OCI-M2 (cell line): ENCODE measurements at regions not wholly inside any gene's neighbourhood (a gene's known extent, or its start where the extent isn't known, plus 50 kb on each side); places are given as distances from the start of the nearest gene placed in this dataset.

ENCODE experiments used
- DNase-seq: peaks from one replicate; lab custom pipeline; 2025; ENCODE audit not compliant: unreplicated experiment; lab: John Stamatoyannopoulos, UW

- DNase-seq: no peak
Measured at GRCh38 chr13:80040196-80040980, 300.5 kb downstream of the SPRY2 start.

- no peak for DNase-seq
Measured at GRCh38 chr13:80039000-80039399, 301.9 kb downstream of the SPRY2 start.

DNA sequence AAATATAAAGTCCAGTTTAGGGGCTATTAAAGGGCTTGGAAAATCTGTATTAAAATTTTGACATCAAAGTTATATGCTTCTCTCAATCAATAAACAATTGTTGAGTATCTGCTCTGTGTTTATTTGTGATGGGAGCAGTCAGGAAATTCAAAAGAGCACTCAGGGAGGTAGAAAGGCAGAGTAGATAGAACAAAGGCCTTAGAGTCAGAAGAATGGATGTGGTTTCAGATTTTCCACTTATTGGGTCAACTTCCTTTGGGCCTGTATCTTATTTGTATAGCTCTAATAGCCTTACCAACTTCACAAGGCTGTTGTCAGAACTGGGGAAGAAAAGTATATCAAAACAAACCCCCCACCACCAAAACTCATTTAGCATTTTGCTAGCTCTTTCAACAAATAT is 302.6 kb downstream of the SPRY2 start:
- no peak for DNase-seq

DNA sequence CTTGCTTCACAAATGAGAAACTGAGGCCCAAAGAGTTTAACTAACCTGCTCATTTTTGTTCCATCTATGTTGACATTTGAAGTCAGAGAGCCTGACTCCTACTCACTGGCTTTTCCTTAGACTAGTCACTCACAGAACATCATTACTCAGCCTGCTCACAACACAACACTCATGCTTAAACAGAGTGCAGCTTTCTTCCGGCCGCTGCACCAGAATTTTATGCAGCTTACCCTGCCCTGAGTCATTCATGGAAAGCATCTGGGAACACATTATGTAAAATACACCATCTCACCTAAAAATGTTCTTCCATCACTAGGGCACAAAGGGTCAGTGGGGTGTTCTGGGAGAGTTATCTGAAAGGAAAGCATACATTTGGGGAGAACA is 303.4 kb downstream of the SPRY2 start:
- DNase-seq: no peak

DNA sequence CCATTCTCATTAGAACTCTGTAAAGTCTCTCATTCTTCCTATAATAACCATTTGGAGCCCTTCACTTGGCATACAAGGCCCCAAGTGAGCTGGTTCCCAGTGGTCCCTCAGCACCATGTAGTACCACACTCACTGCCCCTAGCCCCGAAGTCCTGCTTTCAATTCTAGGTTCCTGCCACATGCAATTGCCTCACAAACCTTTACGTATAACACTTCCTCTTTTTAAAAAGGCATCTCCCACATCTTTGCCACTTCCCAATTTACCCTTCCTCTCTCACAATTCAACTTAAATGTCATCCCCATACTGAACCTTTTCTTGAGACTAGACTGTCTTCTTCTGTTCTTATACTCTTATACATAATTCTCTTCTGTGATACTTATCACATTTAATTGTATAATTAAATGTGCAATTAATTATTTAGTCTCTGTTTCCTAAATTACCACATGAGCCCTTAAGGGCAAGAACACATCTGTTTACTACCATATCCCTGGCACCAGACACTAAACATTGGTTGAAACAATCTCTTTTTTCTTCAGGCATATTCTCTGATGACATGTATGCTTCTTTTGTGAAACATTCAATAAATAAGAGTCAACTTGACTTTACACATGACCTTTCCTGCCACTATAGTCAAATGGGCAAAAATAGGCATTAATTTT is 304.0 kb downstream of the SPRY2 start:
- no peak for DNase-seq

DNA sequence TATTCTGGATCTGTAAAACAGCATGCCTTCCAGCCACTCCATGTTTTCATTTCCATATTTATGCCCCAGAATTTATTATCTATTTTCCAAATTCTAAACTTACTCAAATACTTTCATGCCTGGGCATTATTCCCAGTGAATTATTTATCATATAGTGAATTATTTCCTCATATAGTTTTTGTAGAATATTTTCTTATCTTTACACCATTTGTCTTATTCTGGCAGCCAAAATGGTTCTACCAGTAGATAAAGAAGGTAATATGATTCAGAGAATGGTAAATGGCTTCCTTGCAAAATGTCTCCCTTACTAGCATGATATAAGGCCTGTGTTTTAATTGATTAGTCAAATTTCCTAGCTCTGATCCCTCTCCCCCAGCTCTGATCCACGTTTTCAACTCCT is 305.8 kb downstream of the SPRY2 start:
- no peak for DNase-seq

GRCh38 chr13:80033951-80034350 is 307.0 kb downstream of the SPRY2 start:
- DNase-seq: no peak

DNA sequence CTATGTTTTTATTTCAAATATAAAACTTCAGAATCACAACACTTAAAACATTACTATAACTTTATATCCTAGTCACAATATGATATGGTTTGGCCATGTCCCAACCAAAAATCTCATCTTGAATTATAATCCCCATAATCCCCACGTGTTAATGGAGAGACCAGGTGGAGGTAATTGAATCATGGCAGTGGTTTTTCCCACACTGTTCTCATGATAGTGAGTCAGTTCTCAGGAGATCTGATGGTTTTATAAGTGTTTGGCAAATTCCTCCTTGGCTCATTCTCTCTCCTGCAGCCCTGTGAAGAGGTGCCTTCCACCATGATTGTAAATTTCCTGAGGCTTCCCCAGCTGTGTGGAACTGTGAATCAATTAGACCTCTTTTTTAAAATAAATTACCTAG is 307.6 kb downstream of the SPRY2 start:
- no peak for DNase-seq

DNA sequence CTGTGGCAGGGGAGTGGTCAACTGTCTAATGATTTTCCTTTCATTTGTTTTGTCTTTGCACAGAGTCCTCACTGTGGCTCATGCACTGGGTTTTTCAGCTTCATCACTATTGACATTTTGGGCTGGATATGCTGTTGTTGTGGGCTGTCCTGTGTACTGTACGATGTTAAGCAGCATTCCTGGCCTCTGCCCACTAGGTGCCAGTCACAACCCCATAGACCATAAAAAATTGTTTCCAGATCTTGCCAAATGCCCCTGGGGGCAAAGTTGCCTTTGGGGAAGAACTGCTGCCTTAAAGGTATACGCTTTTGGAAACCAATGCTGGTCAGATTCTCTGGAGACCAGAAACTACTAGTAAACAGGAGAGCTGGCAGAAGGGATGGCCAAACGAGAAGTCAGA is 310.4 kb downstream of the SPRY2 start:
- DNase-seq: no peak

DNA sequence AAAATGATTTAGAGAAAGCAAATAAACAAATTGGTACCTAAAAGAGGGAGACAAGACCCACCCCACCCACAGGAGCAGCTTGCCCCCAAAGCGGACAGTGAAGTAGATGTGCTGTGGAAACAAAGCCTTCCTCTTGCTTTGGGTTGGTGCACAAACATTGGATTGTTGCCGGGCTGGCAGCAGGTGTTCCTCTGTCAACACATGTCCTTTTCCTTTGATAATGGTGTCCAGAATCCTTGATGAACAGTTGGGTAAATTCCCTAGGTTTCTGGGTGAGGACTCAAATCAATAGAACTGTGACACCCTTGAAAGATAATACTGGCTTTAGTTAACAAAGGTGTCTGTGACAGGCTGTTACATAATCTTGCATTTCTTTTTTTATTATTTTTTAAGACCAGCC is 311.8 kb downstream of the SPRY2 start:
- DNase-seq: no peak

- DNase-seq: no peak
Measured at GRCh38 chr13:80022146-80022545, 318.8 kb downstream of the SPRY2 start.

- DNase-seq: no peak
Measured at GRCh38 chr13:80012251-80012650, 328.7 kb downstream of the SPRY2 start.

DNA sequence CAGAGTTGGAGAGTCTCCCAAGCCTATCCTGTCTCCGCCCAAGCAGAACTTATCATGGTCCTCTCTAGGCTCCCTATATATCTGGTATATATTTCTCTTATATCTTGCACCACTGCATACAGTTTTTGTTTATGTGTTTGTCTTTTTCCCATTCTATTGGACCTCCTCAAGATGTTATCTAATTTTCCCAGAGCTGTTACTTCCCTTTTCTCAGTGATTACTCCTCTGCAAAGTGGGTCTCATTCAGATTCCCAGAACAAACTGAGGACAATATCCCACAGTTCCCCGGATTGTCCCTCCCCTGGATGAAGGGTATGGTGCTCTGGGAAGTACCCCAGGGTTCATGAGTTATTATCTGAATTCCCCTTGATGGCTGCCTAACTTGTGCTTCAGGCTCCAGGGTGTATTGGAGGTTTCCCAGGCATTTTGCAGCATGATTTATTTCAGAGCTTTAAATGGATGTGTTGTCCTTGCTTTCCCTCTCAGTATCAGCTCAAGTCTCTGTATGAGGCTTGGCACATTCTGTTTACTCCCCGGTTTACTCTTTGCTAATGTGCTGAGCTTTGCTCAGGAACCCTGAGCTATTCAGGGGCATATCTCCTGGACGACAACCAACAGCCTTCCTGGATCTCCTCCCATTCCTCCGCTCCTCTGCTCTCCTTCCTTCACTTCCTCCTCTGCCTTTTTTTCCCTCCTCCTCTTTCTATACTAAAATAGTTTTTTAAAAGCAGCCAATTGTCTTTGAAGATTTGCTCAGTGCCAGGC is 329.3 kb downstream of the SPRY2 start:
- DNase-seq: no peak

- no peak for DNase-seq
Measured at GRCh38 chr13:80010846-80011245, 330.1 kb downstream of the SPRY2 start.

GRCh38 chr13:80010286-80010831 is 330.6 kb downstream of the SPRY2 start:
- no peak for DNase-seq

DNA sequence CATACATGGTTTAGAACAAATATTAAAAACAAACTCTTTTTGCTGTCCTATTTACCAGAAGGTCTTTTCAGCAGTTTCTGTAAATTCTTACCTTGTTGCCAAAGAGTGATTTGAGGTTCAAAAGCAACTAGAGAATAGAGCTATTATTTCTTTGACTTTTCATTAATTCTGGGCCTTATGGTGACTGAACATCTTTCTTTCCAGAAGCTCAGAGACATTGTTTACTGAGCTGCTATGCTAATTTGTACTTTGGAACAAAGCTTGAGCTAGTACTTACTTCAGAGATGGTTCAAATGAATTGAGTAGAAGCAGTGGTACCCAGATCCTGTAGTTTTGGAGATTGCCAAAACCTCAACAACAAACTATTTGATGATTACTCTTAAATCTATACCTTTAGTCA is 331.2 kb downstream of the SPRY2 start:
- DNase-seq: no peak

DNA sequence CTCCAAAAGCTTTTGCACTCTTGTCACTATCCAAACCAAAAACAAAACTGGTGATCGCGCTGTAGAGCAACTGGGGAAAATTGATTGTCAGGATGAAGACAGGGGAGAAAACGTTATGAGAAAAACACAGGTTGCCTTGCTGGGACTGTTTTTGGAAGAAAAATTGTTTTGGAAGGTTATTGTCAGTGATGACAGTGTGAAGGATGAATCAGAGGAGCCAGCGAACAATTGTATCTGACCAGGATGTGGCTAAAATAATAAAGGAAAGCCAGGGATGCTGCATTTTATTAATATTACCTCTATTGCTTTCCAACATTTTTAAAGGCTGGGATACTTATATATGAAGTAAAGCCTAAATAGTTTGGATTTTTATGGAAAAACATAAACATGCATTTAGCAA is 334.0 kb downstream of the SPRY2 start:
- no peak for DNase-seq

DNA sequence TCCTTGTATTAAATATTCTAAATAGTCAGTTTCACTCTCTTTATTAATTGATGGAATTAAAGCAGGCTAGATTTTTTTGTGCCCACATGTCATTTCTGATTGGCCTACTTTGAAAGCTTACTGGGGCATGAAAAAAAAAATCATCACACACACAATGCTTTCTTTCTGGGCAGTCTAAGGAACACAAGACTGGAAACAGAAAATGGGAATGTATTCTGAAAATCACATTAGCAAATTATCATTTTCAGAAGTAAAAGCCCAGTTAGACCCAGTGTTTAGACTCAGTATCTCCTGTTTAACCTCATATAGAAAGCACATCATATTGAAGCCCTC is 339.4 kb downstream of the SPRY2 start:
- no peak for DNase-seq

DNA sequence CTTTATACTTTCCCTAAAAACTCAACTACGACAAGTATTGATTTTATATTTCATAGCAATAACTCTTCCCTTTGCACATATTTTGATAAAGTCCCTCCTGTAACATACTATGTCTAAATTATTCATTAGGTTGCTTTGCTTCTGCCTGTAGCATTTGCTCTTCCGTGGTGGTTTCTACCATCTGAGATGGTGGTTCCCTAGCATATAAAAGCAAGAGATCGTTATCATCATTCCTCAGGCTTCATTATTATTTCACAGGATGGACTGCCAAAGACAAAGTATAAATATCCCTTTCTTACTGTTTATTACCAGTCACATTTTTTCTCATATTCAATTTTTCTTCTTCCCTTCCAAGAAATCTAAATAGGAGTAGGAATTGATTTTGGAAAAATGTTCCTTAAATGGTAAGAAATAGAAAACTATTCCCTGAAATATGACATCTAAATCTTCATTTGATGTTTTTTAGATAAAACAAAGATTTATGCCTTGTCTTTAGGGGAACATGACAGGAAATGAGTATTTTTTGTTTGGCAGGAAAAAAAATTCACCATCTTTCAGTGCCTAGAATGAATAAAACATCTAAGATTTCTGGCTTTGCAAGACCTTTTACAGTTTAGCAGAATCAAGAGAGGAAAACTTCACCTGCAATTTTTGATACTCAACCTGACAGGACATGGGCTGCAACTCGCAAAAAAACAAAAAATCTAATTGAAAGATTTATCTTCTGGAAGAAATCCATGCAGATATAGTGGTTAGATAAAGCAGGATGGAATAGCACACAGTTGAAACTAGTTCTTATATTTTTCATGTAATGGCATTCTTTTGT is 340.0 kb downstream of the SPRY2 start:
- no peak for DNase-seq

- DNase-seq: no peak
Measured at GRCh38 chr13:79999601-80000000, 341.3 kb downstream of the SPRY2 start.

- no peak for DNase-seq
Measured at GRCh38 chr13:79998381-79998880, 342.5 kb downstream of the SPRY2 start.
